Panc1 (cell line): ENCODE measurements at regions not wholly inside any gene's neighbourhood (a gene's known extent, or its start where the extent isn't known, plus 50 kb on each side); places are given as distances from the start of the nearest gene placed in this dataset.

ENCODE experiments used
- CTCF ChIP-seq: fragments of 450-650 bp; IDR thresholded peaks from 2 replicates; pipeline ENCODE4 v1.5.1; 2017; ENCODE audit warnings: mild to moderate bottlenecking
- POLR2AphosphoS5 ChIP-seq: IDR thresholded peaks from 2 replicates; pipeline ENCODE4 v1.6.1; 2012; ENCODE audit warnings: mild to moderate bottlenecking, low read depth, low read length, moderate library complexity
- TCF7L2 ChIP-seq: IDR thresholded peaks from 2 replicates; pipeline ENCODE4 v1.6.1; 2011; ENCODE audit warnings: mild to moderate bottlenecking, low read depth, low read length, inconsistent platforms
- TF ChIP-seq, protein P1 (sequence below), 2 experiments: IDR thresholded peaks; 2 replicates each; pipeline ENCODE4 v1.6.1; 2011 to 2012; ENCODE audit warnings: low read depth in 2 of 2, control low read depth in 1 of 2, low read length in 1 of 2, mild to moderate bottlenecking in 1 of 2, moderate library complexity in 1 of 2; ENCODE audit not compliant: insufficient read depth in 1 of 2

DNA sequence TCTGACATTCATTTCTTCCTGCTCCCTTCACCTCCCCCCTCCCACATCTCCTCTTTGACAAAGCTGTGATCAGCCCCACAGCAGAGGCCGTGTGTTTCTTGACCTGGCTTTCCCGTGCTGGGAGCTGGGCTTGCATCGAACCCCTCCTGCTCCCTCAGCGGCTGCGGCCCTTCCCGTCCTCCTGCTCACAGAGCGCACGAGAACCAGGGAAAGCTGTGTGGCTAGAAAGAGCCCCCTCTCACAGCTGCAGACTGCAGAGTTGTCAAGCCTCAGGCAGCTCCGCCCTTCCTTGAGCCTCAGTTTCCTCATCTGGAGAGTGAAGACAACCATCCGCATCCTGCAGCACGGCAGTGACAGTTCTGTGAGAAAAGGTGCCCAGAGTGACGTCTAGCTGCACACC lies 65.7 kb upstream of the GLI2 start:
- TF ChIP-seq CTCF (no peak), POLR2AphosphoS5 (no peak), TCF7L2 (no peak)
- TF ChIP-seq, protein P1, sequence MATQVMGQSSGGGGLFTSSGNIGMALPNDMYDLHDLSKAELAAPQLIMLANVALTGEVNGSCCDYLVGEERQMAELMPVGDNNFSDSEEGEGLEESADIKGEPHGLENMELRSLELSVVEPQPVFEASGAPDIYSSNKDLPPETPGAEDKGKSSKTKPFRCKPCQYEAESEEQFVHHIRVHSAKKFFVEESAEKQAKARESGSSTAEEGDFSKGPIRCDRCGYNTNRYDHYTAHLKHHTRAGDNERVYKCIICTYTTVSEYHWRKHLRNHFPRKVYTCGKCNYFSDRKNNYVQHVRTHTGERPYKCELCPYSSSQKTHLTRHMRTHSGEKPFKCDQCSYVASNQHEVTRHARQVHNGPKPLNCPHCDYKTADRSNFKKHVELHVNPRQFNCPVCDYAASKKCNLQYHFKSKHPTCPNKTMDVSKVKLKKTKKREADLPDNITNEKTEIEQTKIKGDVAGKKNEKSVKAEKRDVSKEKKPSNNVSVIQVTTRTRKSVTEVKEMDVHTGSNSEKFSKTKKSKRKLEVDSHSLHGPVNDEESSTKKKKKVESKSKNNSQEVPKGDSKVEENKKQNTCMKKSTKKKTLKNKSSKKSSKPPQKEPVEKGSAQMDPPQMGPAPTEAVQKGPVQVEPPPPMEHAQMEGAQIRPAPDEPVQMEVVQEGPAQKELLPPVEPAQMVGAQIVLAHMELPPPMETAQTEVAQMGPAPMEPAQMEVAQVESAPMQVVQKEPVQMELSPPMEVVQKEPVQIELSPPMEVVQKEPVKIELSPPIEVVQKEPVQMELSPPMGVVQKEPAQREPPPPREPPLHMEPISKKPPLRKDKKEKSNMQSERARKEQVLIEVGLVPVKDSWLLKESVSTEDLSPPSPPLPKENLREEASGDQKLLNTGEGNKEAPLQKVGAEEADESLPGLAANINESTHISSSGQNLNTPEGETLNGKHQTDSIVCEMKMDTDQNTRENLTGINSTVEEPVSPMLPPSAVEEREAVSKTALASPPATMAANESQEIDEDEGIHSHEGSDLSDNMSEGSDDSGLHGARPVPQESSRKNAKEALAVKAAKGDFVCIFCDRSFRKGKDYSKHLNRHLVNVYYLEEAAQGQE (IDR thresholded peaks at IDR 0.05; ENCODE audit: insufficient read depth in 1 of 2, low read depth in 2 of 2, low read length in 1 of 2) = no peak
